ENCODE measurements at regions not wholly inside any gene's neighbourhood (a gene's known extent, or its start where the extent isn't known, plus 50 kb on each side); places are given as distances from the start of the nearest gene placed in this dataset.

GRCh38 chr7:65746398-65746669 lies 126.5 kb upstream of the VKORC1L1 start:
- TF ChIP-seq POLR2A (IDR thresholded peaks at IDR 0.05), result no peak
- TF ChIP-seq CTCF (IDR thresholded peaks at IDR 0.05), result no peak

Data from body of pancreas (tissue), 4 donors.